CD14-positive monocyte (primary cell): ENCODE measurements at regions not wholly inside any gene's neighbourhood (a gene's known extent, or its start where the extent isn't known, plus 50 kb on each side); places are given as distances from the start of the nearest gene placed in this dataset. TPM values are rescaled to one million over a fixed set of nuclear protein-coding genes. Genes with fewer than 3 reads are reported as not detected.
"Not testable (repeated sequence)": the region's sequence is repeated elsewhere in the genome, so short reads cannot be mapped to it uniquely, and the experiment has no call there.

Experiments
- DNase-seq, 3 donors: peaks; one replicate each; pipeline ENCODE4 v3.0.0-alpha.2; 2011 to 2022
- H2AFZ ChIP-seq: 2 replicates; pipeline ENCODE4 v1.6.0; 2012; ENCODE audit warnings: mild to moderate bottlenecking, low read depth, low read length, inconsistent platforms; ENCODE audit not compliant: insufficient read depth, poor library complexity, severe bottlenecking
- H3K27ac ChIP-seq, 2 donors: 1 replicate in 1 of 2; 2 replicates in 1 of 2; pipeline ENCODE4 v1.5.1; 2012 to 2013; ENCODE audit warnings: low read length in 2 of 2, control low read depth in 1 of 2, inconsistent platforms in 1 of 2, low read depth in 1 of 2, mild to moderate bottlenecking in 1 of 2
- H3K27me3 ChIP-seq, 2 donors: one replicate each; pipeline versions ENCODE4 v1.6.0 to v1.6.1; 2011 to 2013; ENCODE audit warnings: low read length in 2 of 2; ENCODE audit not compliant: control insufficient read depth in 2 of 2, insufficient read depth in 2 of 2
- H3K36me3 ChIP-seq, 2 donors: replicated peaks in 1 of 2; 1 replicate in 1 of 2; 2 replicates in 1 of 2; pipeline versions ENCODE4 v1.5.1 to v1.6.1; 2012 to 2013; ENCODE audit warnings: low read length in 2 of 2, control low read depth in 1 of 2, inconsistent platforms in 1 of 2, mild to moderate bottlenecking in 1 of 2; ENCODE audit not compliant: insufficient read depth in 2 of 2, control insufficient read depth in 1 of 2
- H3K4me1 ChIP-seq, 2 donors: 1 replicate in 1 of 2; 2 replicates in 1 of 2; pipeline versions ENCODE4 v1.5.1 to v1.6.1; 2012 to 2013; ENCODE audit warnings: low read length in 2 of 2, control low read depth in 1 of 2, inconsistent platforms in 1 of 2, mild to moderate bottlenecking in 1 of 2, moderate library complexity in 1 of 2; ENCODE audit not compliant: insufficient read depth in 2 of 2, control insufficient read depth in 1 of 2
- H3K4me2 ChIP-seq: replicated peaks from 2 replicates; pipeline ENCODE3; 2012; ENCODE audit warnings: low read length, moderate library complexity, mild to moderate bottlenecking; ENCODE audit not compliant: poor library complexity, severe bottlenecking; ENCODE audit errors: extremely low read depth
- H3K4me3 ChIP-seq, 3 experiments: fragments of 200-600 bp in 1 of 3; sonication (generic) in 1 of 3; replicated peaks in 1 of 3; 1 replicate in 2 of 3; 2 replicates in 1 of 3; pipeline ENCODE4 v1.5.1; 2011 to 2013; ENCODE audit warnings: low read length in 3 of 3, mild to moderate bottlenecking in 3 of 3, control low read depth in 2 of 3, low read depth in 2 of 3, inconsistent platforms in 1 of 3, moderate library complexity in 1 of 3
- H3K79me2 ChIP-seq: 2 replicates; pipeline ENCODE4 v1.6.0; 2012; ENCODE audit warnings: mild to moderate bottlenecking, control low read depth, inconsistent platforms, low read length, moderate library complexity; ENCODE audit not compliant: insufficient read depth
- H3K9ac ChIP-seq: 2 replicates; pipeline ENCODE4 v1.6.0; 2017; ENCODE audit warnings: low read length, mild to moderate bottlenecking; ENCODE audit not compliant: insufficient read depth, poor library complexity, severe bottlenecking
- H3K9me3 ChIP-seq, 2 donors: replicated peaks in 1 of 2; 1 replicate in 1 of 2; 2 replicates in 1 of 2; pipeline versions ENCODE4 v1.5.1 to v1.6.1; 2012 to 2013; ENCODE audit warnings: low read length in 2 of 2, control low read depth in 1 of 2; ENCODE audit not compliant: control insufficient read depth in 1 of 2, insufficient read depth in 1 of 2
- H4K20me1 ChIP-seq: 2 replicates; pipeline ENCODE4 v1.6.0; 2012; ENCODE audit warnings: mild to moderate bottlenecking, low read length, control low read depth, moderate library complexity; ENCODE audit not compliant: insufficient read depth
- H3K27ac Mint-ChIP-seq, 7 donors: one replicate each; pipeline ENCODE4 v1.8.0; 2020; ENCODE audit warnings: mild to moderate bottlenecking in 7 of 7, mixed read lengths in 7 of 7, moderate library complexity in 6 of 7, inconsistent platforms in 2 of 7
- H3K27me3 Mint-ChIP-seq, 3 donors: one replicate each; pipeline ENCODE4 v1.8.0; 2021 to 2022; ENCODE audit warnings: low read depth in 3 of 3, mild to moderate bottlenecking in 3 of 3, mixed read lengths in 3 of 3, moderate library complexity in 3 of 3, inconsistent platforms in 1 of 3
- H3K36me3 Mint-ChIP-seq, 2 donors: one replicate each; pipeline ENCODE4 v1.8.0; 2020; ENCODE audit warnings: mixed read lengths in 2 of 2, inconsistent platforms in 1 of 2, mild to moderate bottlenecking in 1 of 2
- H3K4me1 Mint-ChIP-seq: one replicate; pipeline ENCODE4 v1.8.0; 2020; ENCODE audit warnings: mild to moderate bottlenecking, mixed read lengths
- H3K4me3 Mint-ChIP-seq, 2 donors: one replicate each; pipeline ENCODE4 v1.8.0; 2020; ENCODE audit warnings: mild to moderate bottlenecking in 2 of 2, mixed read lengths in 2 of 2, moderate library complexity in 1 of 2
- H3K9me3 Mint-ChIP-seq, 7 donors: one replicate each; pipeline ENCODE4 v1.8.0; 2020 to 2022; ENCODE audit warnings: mixed read lengths in 7 of 7, mild to moderate bottlenecking in 6 of 7, moderate library complexity in 6 of 7, inconsistent platforms in 2 of 7
- WGBS: methylation state at CpG from one replicate; pipeline ENCODE4 v1.1.5; 2013; ENCODE audit warnings: missing lambda C conversion rate; ENCODE audit not compliant: insufficient coverage; 5-methylcytosine and 5-hydroxymethylcytosine counted together
- intact Hi-C, 2 donors: fragments of 100-400 bp; cut with micrococcal nuclease; formaldehyde crosslinking; loops; one replicate each; pipeline versions ENCODE4 v1.15.0 to v1.15.1; 2023
- small RNA-seq: library from RNA; depleted of rRNA; stranded (forward); fragments of <200 nt; gene quantifications from one replicate; pipeline ENCODE3, GENCODE V24; 2012; ENCODE audit warnings: low read depth; ENCODE audit not compliant: insufficient read length

- not testable (repeated sequence) for H2AFZ ChIP-seq, H3K36me3 Mint-ChIP-seq
These were observed 240.0 kb downstream of the CCT8L2 start for GRCh38 chr22:16352637-16353036.

GRCh38 chr22:16347083-16347482 is 245.5 kb downstream of the CCT8L2 start:
- H3K9ac ChIP-seq, H4K20me1 ChIP-seq, H3K4me2 ChIP-seq, H3K27me3 Mint-ChIP-seq, H3K4me1 Mint-ChIP-seq, H3K27me3 ChIP-seq, H3K9me3 Mint-ChIP-seq, H3K36me3 ChIP-seq, intact Hi-C loops, H3K27ac Mint-ChIP-seq, H3K4me1 ChIP-seq, H3K4me3 Mint-ChIP-seq, H3K9me3 ChIP-seq, H3K27ac ChIP-seq, H2AFZ ChIP-seq, H3K4me3 ChIP-seq, DNase-seq, H3K79me2 ChIP-seq, H3K36me3 Mint-ChIP-seq: not testable (repeated sequence)
- WGBS: no CpG with 5 or more reads among the region's 7 CpGs

More at GRCh38 chr22:16352637-16353036, 240.0 kb downstream of the CCT8L2 start:
- no CpG with 5 or more reads among the region's 8 CpGs for WGBS
- H3K4me3 Mint-ChIP-seq, H3K36me3 ChIP-seq, H3K27ac ChIP-seq, H4K20me1 ChIP-seq, H3K27me3 ChIP-seq, H3K79me2 ChIP-seq, H3K9me3 Mint-ChIP-seq, H3K4me1 ChIP-seq, DNase-seq, H3K9me3 ChIP-seq, H3K4me3 ChIP-seq, H3K4me1 Mint-ChIP-seq, H3K27ac Mint-ChIP-seq, H3K27me3 Mint-ChIP-seq, H3K9ac ChIP-seq, intact Hi-C loops, H3K4me2 ChIP-seq: not testable (repeated sequence)

- H3K27ac Mint-ChIP-seq, H3K9ac ChIP-seq, H3K27me3 Mint-ChIP-seq, H4K20me1 ChIP-seq, intact Hi-C loops, H3K27me3 ChIP-seq, H3K36me3 ChIP-seq, H3K36me3 Mint-ChIP-seq, H3K27ac ChIP-seq, H2AFZ ChIP-seq, DNase-seq, H3K4me3 ChIP-seq, H3K4me2 ChIP-seq, H3K79me2 ChIP-seq, H3K4me1 Mint-ChIP-seq, H3K4me3 Mint-ChIP-seq, H3K4me1 ChIP-seq: not testable (repeated sequence)
- no CpG with 5 or more reads among the region's 15 CpGs for WGBS
- peaks cover 0 to 27% of the 10 kb centered on the region in 2 donors for H3K9me3 ChIP-seq
- peaks cover 0 to 30% (median 2%) of the 10 kb centered on the region in 7 donors for H3K9me3 Mint-ChIP-seq
These were observed 277.0 kb downstream of the CCT8L2 start for GRCh38 chr22:16315565-16315964.

Small RNA genes lying in the stretch of these regions (small RNA-seq; reads per million reads assigned to genes)
- gene AC137499.1: not detected
